Spleen (tissue), 11 donors: ENCODE measurements at regions not wholly inside any gene's neighbourhood (a gene's known extent, or its start where the extent isn't known, plus 50 kb on each side); places are given as distances from the start of the nearest gene placed in this dataset.

Experiments
- DNase-seq: peaks from one replicate; pipeline ENCODE4 v3.0.0-alpha.2; 2020
- H3K27ac ChIP-seq, 8 donors: fragments of 200-600 bp; sonication (generic) in 7 of 8; 1 replicate in 4 of 8; 2 replicates in 4 of 8; pipeline versions ENCODE4 v1.5.0 to v1.8.0; 2016 to 2021; ENCODE audit warnings: inconsistent platforms in 4 of 8, mild to moderate bottlenecking in 4 of 8, moderate library complexity in 1 of 8
- H3K27me3 ChIP-seq, 7 donors: fragments of 200-600 bp; sonication (generic) in 6 of 7; replicated peaks in 1 of 7; 1 replicate in 4 of 7; 2 replicates in 3 of 7; pipeline versions ENCODE4 v1.5.0 to v1.8.0; 2016 to 2021; ENCODE audit warnings: inconsistent platforms in 3 of 7, mild to moderate bottlenecking in 1 of 7
- H3K36me3 ChIP-seq, 6 donors: fragments of 200-600 bp; sonication (generic) in 5 of 6; 1 replicate in 4 of 6; 2 replicates in 2 of 6; pipeline versions ENCODE4 v1.5.0 to v1.8.0; 2016 to 2021; ENCODE audit warnings: inconsistent platforms in 2 of 6
- H3K4me1 ChIP-seq, 6 donors: fragments of 200-600 bp; sonication (generic) in 5 of 6; 1 replicate in 3 of 6; 2 replicates in 3 of 6; pipeline versions ENCODE4 v1.5.0 to v1.8.0; 2016 to 2021; ENCODE audit warnings: inconsistent platforms in 3 of 6
- H3K4me3 ChIP-seq, 8 donors: fragments of 200-600 bp; sonication (generic) in 7 of 8; 1 replicate in 4 of 8; 2 replicates in 4 of 8; pipeline versions ENCODE4 v1.5.0 to v1.8.0; 2016 to 2021; ENCODE audit warnings: inconsistent platforms in 4 of 8, mild to moderate bottlenecking in 4 of 8, moderate library complexity in 2 of 8
- H3K9me3 ChIP-seq, 8 donors: fragments of 200-600 bp; sonication (generic) in 7 of 8; 1 replicate in 4 of 8; 2 replicates in 4 of 8; pipeline versions ENCODE4 v1.5.0 to v1.8.0; 2016 to 2021; ENCODE audit warnings: inconsistent platforms in 4 of 8
- CTCF ChIP-seq, 11 experiments: fragments of 200-600 bp in 7 of 11; fragments of 450-650 bp in 4 of 11; sonication (generic) in 4 of 11; IDR thresholded peaks in 8 of 11; conservative IDR thresholded peaks in 3 of 11; 1 replicate in 7 of 11; 2 replicates in 4 of 11; pipeline versions ENCODE4 v1.4.0 to v1.8.0; 2016 to 2021; ENCODE audit warnings: antibody characterized with exemption in 11 of 11, inconsistent platforms in 4 of 11, mild to moderate bottlenecking in 1 of 11
- POLR2A ChIP-seq, 3 donors: fragments of 450-650 bp; IDR thresholded peaks; one replicate each; pipeline ENCODE4 v1.5.1; 2017; ENCODE audit warnings: antibody characterized with exemption in 3 of 3, mild to moderate bottlenecking in 1 of 3
- POLR2AphosphoS5 ChIP-seq, 3 donors: sonication (generic); formaldehyde crosslinking; IDR thresholded peaks; one replicate each; pipeline ENCODE4 v1.5.1; 2017; ENCODE audit warnings: antibody characterized with exemption in 3 of 3
- WGBS, 5 donors: extraction: QIAGEN DNeasy Blood & Tissue Kit in 3 of 5; methylation state at CpG; one replicate each; pipeline versions ENCODE4 v1.1.5 to v1.1.7; 2013 to 2018; 5-methylcytosine and 5-hydroxymethylcytosine counted together
- intact Hi-C: fragments of 100-400 bp; cut with DNase I; formaldehyde crosslinking; loops from one replicate; pipeline ENCODE4 v1.15.0; 2023; ENCODE audit warnings: low total_unique reads
- donor health status: healthy with polysubstance abuse.
- donor health status: DM: no; HTN: no; CAD: no; lungs with moderate emphysema.
- donor health status: DM: no; HTN: no; CAD: no.
- donor health status: Bipolar disorder and iron deficiency.
- donor health status: healthy.
- donor health status: DM: no; HTN: no; CAD: no.
- donor health status: DM: yes; HTN: yes; CAD: no.

- Histone ChIP-seq H3K27me3 (no peaks in the 10 kb centered on the region), H3K27ac (no peak overlapping the region), H3K4me1 (peaks cover 4 to 15% (median 8%) of the 10 kb centered on the region in 6 donors), H3K36me3 (no peaks in the 10 kb centered on the region), H3K4me3 (no peak overlapping the region), H3K9me3 (peaks cover 0 to 11% (median 4%) of the 10 kb centered on the region in 8 donors)
- no peak for DNase-seq
- intact Hi-C loops, result no loop called here
- 91 to 98% (median 93%) methylated on average over 5 of the region's 5 CpGs for WGBS, 5 donors
- TF ChIP-seq CTCF (IDR thresholded peaks at IDR 0.05 in 8 of 11, conservative IDR thresholded peaks at IDR 0.05 in 3 of 11) (no peak), POLR2A (IDR thresholded peaks at IDR 0.05) (no peak), POLR2AphosphoS5 (IDR thresholded peaks at IDR 0.05) (no peak)
Observed at GRCh38 chr2:171214093-171214492, 53.4 kb upstream of the TLK1 start.

GRCh38 chr2:171210864-171211431, 50.3 kb upstream of the TLK1 start:
- WGBS, 5 donors, result 19 to 45% (median 36%) methylated on average over 8 of the region's 8 CpGs
- H3K4me1 ChIP-seq, result peaks cover 4 to 15% (median 8%) of the 10 kb centered on the region in 6 donors
- TF ChIP-seq POLR2A (IDR thresholded peaks at IDR 0.05) (no peak), POLR2AphosphoS5 (IDR thresholded peaks at IDR 0.05) (no peak), CTCF (IDR thresholded peaks at IDR 0.05 in 8 of 11, conservative IDR thresholded peaks at IDR 0.05 in 3 of 11) (no peak)
- no peaks in the 10 kb centered on the region for H3K27me3 ChIP-seq
- no peak for DNase-seq
- H3K27ac ChIP-seq, result peak overlapping the region in 7 of 8 donors; percentile 51 to 84 (median 68)
- H3K9me3 ChIP-seq, result no peaks in the 10 kb centered on the region
- H3K4me3 ChIP-seq, result peak overlapping the region in 2 of 8 donors; percentile 6 to 45
- intact Hi-C loops, result no loop called here
- no peaks in the 10 kb centered on the region for H3K36me3 ChIP-seq
